ENCODE measurements at regions not wholly inside any gene's neighbourhood (a gene's known extent, or its start where the extent isn't known, plus 50 kb on each side); places are given as distances from the start of the nearest gene placed in this dataset.

DNA sequence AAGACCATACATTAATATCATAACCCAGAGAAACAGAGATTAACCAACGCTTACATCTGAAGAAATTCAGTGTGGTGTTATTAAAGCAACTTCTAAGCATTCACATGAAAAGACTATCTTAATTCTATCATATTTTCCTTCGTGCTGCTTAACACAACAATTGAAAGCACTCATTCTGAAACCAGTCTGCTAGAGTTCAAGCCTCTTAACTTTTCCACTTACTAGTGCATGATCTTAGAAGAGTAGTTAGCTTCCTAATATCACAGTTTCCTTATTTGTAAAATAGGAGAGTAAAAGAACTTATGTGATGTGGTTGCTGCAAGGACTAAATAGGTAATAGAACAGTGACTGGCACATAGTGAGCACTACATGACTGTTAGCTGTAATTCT lies 379.3 kb downstream of the TRIM36 start:
- no peak overlapping the region for H3K9ac ChIP-seq (ENCODE audit: insufficient read depth in 1 of 2, low read length in 2 of 2)
- H3K36me3 ChIP-seq (ENCODE audit: control insufficient read depth in 4 of 4, insufficient read depth in 4 of 4, low read length in 4 of 4) = no peaks in the 10 kb centered on the region
- H3K27me3 ChIP-seq (ENCODE audit: control insufficient read depth in 3 of 3, insufficient read depth in 3 of 3, low read length in 2 of 3) = no peaks in the 10 kb centered on the region
- DNase-seq = no peak
- TF ChIP-seq, protein P1, sequence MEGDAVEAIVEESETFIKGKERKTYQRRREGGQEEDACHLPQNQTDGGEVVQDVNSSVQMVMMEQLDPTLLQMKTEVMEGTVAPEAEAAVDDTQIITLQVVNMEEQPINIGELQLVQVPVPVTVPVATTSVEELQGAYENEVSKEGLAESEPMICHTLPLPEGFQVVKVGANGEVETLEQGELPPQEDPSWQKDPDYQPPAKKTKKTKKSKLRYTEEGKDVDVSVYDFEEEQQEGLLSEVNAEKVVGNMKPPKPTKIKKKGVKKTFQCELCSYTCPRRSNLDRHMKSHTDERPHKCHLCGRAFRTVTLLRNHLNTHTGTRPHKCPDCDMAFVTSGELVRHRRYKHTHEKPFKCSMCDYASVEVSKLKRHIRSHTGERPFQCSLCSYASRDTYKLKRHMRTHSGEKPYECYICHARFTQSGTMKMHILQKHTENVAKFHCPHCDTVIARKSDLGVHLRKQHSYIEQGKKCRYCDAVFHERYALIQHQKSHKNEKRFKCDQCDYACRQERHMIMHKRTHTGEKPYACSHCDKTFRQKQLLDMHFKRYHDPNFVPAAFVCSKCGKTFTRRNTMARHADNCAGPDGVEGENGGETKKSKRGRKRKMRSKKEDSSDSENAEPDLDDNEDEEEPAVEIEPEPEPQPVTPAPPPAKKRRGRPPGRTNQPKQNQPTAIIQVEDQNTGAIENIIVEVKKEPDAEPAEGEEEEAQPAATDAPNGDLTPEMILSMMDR (IDR thresholded peaks at IDR 0.05; ENCODE audit: control extremely low read depth, extremely low read depth) = no peak
- H3K27ac ChIP-seq (ENCODE audit: low read depth in 1 of 2, low read length in 1 of 2) = no peak overlapping the region
- ATAC-seq (ENCODE audit: insufficient read depth, low FRiP score) = no peak
- H3K4me1 ChIP-seq (ENCODE audit: control insufficient read depth in 5 of 5, insufficient read depth in 5 of 5, low read length in 5 of 5) = no peaks in the 10 kb centered on the region
- no peak overlapping the region for H3K4me3 ChIP-seq
- H3K9me3 ChIP-seq (ENCODE audit: control insufficient read depth in 4 of 4, insufficient read depth in 3 of 4, low read length in 3 of 4) = no peaks in the 10 kb centered on the region
- 68 to 88% methylated on average over 2 of the region's 2 CpGs for WGBS, 2 donors

DNA sequence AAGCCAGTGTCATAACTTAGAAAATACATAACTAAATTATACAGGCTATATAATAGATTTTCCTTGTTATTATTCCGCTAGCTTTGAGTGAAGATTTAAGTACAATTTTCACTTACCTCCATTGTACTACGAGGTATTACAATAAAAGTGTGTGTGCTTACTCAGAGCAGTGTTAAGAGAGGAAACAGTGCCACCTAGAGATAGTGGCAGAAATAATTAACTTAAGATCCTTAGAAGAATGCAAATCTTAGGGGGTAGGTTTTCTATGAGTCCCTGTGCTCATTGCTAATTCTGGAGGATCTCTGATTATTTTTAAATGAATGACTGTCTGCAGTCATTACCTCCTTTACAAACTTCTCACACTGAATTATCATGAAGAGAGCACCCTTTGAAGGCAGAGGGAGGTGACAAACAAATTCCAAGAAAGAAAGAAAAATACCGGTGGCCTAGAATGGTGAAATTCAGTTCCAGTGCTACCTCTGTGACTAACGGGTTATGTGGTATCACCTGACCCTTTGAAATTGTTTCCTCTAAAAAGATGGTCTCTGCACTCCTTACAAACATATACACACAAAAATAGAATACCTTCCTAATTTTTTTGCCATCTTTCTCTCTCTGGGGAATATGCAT lies 379.8 kb downstream of the TRIM36 start:
- TF ChIP-seq, protein P1 (IDR thresholded peaks at IDR 0.05; ENCODE audit: control extremely low read depth, extremely low read depth) = no peak
- WGBS, 2 donors = 46% methylated on average over 4 of the region's 4 CpGs
- DNase-seq (peak in 2 of 3 donors; percentile 43 to 61), ATAC-seq (ENCODE audit: insufficient read depth, low FRiP score) (no peak)
- no peaks in the 10 kb centered on the region for H3K27me3 ChIP-seq (ENCODE audit: control insufficient read depth in 3 of 3, insufficient read depth in 3 of 3, low read length in 2 of 3)
- H3K9ac ChIP-seq (ENCODE audit: insufficient read depth in 1 of 2, low read length in 2 of 2) = no peak overlapping the region
- no peak overlapping the region for H3K4me3 ChIP-seq
- H3K9me3 ChIP-seq (ENCODE audit: control insufficient read depth in 4 of 4, insufficient read depth in 3 of 4, low read length in 3 of 4) = peaks cover 0 to 2% (median 0%) of the 10 kb centered on the region in 4 donors
- H3K4me1 ChIP-seq (ENCODE audit: control insufficient read depth in 5 of 5, insufficient read depth in 5 of 5, low read length in 5 of 5) = no peaks in the 10 kb centered on the region
- H3K36me3 ChIP-seq (ENCODE audit: control insufficient read depth in 4 of 4, insufficient read depth in 4 of 4, low read length in 4 of 4) = no peaks in the 10 kb centered on the region
- H3K27ac ChIP-seq (ENCODE audit: low read depth in 1 of 2, low read length in 1 of 2) = no peak overlapping the region

DNA sequence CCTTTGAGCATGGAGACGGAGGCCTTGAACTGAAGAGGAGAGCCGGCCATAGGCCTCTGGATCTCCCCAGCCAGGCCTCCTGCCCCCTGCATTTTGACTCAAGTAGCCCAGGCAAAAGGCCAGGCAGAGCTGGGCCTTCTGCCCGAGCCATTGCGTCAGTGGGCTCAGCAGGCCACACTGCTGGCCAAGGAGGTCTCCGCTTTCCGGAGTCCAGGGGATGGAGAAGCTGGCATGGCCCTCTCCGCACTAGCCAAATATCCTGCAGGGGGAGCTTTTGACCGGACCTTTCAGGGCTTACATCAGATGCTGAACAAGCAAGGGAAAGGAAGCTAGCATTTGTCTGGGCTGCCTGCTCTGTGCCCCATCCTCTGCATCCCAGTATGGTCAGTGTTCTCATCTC lies 386.8 kb downstream of the TRIM36 start:
- Histone ChIP-seq H3K4me3 (no peak overlapping the region), H3K9ac (ENCODE audit: insufficient read depth in 1 of 2, low read length in 2 of 2) (no peak overlapping the region), H3K9me3 (ENCODE audit: control insufficient read depth in 4 of 4, insufficient read depth in 3 of 4, low read length in 3 of 4) (peaks cover 0 to 3% (median 0%) of the 10 kb centered on the region in 4 donors), H3K36me3 (ENCODE audit: control insufficient read depth in 4 of 4, insufficient read depth in 4 of 4, low read length in 4 of 4) (no peaks in the 10 kb centered on the region), H3K27me3 (ENCODE audit: control insufficient read depth in 3 of 3, insufficient read depth in 3 of 3, low read length in 2 of 3) (no peaks in the 10 kb centered on the region), H3K27ac (ENCODE audit: low read depth in 1 of 2, low read length in 1 of 2) (no peak overlapping the region), H3K4me1 (ENCODE audit: control insufficient read depth in 5 of 5, insufficient read depth in 5 of 5, low read length in 5 of 5) (peaks cover 0 to 2% (median 0%) of the 10 kb centered on the region in 5 donors)
- ATAC-seq (ENCODE audit: insufficient read depth, low FRiP score) = no peak
- peak in 1 of 3 donors; percentile 6 for DNase-seq
- WGBS, 2 donors = 76 to 79% methylated on average over 8 of the region's 8 CpGs
- TF ChIP-seq, protein P1 (IDR thresholded peaks at IDR 0.05; ENCODE audit: control extremely low read depth, extremely low read depth) = no peak

DNA sequence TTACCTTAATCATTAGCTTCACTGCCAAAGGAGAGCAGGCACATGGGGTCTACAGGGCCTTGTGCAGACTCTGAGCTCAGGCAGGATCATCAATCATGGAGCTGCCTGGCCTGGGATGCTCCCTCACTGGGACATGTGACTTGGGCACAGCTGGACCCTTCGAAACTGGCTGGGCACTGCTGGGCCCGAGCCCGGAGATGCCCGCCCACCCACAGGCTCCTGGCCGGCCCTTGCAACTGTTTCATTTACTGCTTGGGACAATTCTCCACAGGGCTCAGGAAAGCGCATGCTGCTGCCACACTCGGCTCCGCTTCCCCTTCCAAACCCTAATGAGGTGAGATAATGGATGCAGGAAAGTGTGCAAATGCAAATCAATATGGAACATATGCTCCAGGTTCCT lies 387.5 kb downstream of the TRIM36 start:
- Histone ChIP-seq H3K27ac (ENCODE audit: low read depth in 1 of 2, low read length in 1 of 2) (no peak overlapping the region), H3K4me1 (ENCODE audit: control insufficient read depth in 5 of 5, insufficient read depth in 5 of 5, low read length in 5 of 5) (peaks cover 0 to 2% (median 0%) of the 10 kb centered on the region in 5 donors), H3K36me3 (ENCODE audit: control insufficient read depth in 4 of 4, insufficient read depth in 4 of 4, low read length in 4 of 4) (no peaks in the 10 kb centered on the region), H3K27me3 (ENCODE audit: control insufficient read depth in 3 of 3, insufficient read depth in 3 of 3, low read length in 2 of 3) (no peaks in the 10 kb centered on the region), H3K9me3 (ENCODE audit: control insufficient read depth in 4 of 4, insufficient read depth in 3 of 4, low read length in 3 of 4) (peaks cover 0 to 3% (median 0%) of the 10 kb centered on the region in 4 donors), H3K9ac (ENCODE audit: insufficient read depth in 1 of 2, low read length in 2 of 2) (no peak overlapping the region), H3K4me3 (no peak overlapping the region)
- DNase-seq (no peak), ATAC-seq (ENCODE audit: insufficient read depth, low FRiP score) (no peak)
- TF ChIP-seq, protein P1 (IDR thresholded peaks at IDR 0.05; ENCODE audit: control extremely low read depth, extremely low read depth) = no peak
- WGBS, 2 donors = 90 to 92% methylated on average over 8 of the region's 8 CpGs

All from lung (tissue), 11 donors.